Keratinocyte (primary cell): ENCODE measurements at regions not wholly inside any gene's neighbourhood (a gene's known extent, or its start where the extent isn't known, plus 50 kb on each side); places are given as distances from the start of the nearest gene placed in this dataset.
A peak's percentile ranks its signal among the peaks of the same experiment; 100 is the strongest.
"Not testable (repeated sequence)": the region's sequence is repeated elsewhere in the genome, so short reads cannot be mapped to it uniquely, and the experiment has no call there.

Experiments used
- DNase-seq: peaks from one replicate; pipeline ENCODE4 v3.0.0-alpha.2; 2011; ENCODE audit warnings: low read depth, missing footprints, low spot score
- FAIRE-seq: peaks from 2 replicates; lab custom pipeline; 2011; peaks lifted over from hg19 to GRCh38; lab: Jason Lieb, UNC
- H2AFZ ChIP-seq: 2 replicates; pipeline ENCODE4 v1.6.0; 2012; ENCODE audit warnings: low read length, control low read depth, inconsistent platforms; ENCODE audit not compliant: control insufficient read depth
- H3K27ac ChIP-seq: 2 replicates; pipeline ENCODE4 v1.5.1; 2011; ENCODE audit warnings: low read length; ENCODE audit not compliant: control insufficient read depth, insufficient read depth
- H3K27me3 ChIP-seq: 3 replicates; pipeline ENCODE4 v1.6.0; 2011; ENCODE audit warnings: low read length; ENCODE audit not compliant: control insufficient read depth, insufficient read depth; ENCODE audit errors: extremely low read depth
- H3K36me3 ChIP-seq, 2 experiments: 2 replicates in 1 of 2; 3 replicates in 1 of 2; pipeline ENCODE4 v1.5.1; 2011; ENCODE audit warnings: low read length in 2 of 2, mild to moderate bottlenecking in 1 of 2; ENCODE audit not compliant: control insufficient read depth in 2 of 2, insufficient read depth in 2 of 2; ENCODE audit errors: extremely low read depth in 1 of 2
- H3K4me1 ChIP-seq: 3 replicates; pipeline ENCODE4 v1.5.1; 2011; ENCODE audit warnings: low read length; ENCODE audit not compliant: control insufficient read depth, insufficient read depth; ENCODE audit errors: extremely low read depth
- H3K4me2 ChIP-seq: 3 replicates; pipeline ENCODE4 v1.6.0; 2011; ENCODE audit warnings: low read depth, low read length; ENCODE audit not compliant: control insufficient read depth, insufficient read depth; ENCODE audit errors: extremely low read depth
- H3K4me3 ChIP-seq, 3 experiments: fragments of 200-600 bp in 1 of 3; sonication (generic) in 1 of 3; 2 replicates in 2 of 3; 3 replicates in 1 of 3; pipeline ENCODE4 v1.5.1; 2011 to 2016; ENCODE audit warnings: low read length in 3 of 3, mild to moderate bottlenecking in 3 of 3, control low read depth in 2 of 3, inconsistent platforms in 1 of 3, low read depth in 1 of 3, mixed read lengths in 1 of 3, mixed run types in 1 of 3, moderate library complexity in 1 of 3; ENCODE audit not compliant: control insufficient read depth in 2 of 3, insufficient read depth in 2 of 3; ENCODE audit errors: extremely low read depth in 1 of 3
- H3K79me2 ChIP-seq: 2 replicates; pipeline ENCODE4 v1.6.0; 2012; ENCODE audit warnings: low read length; ENCODE audit not compliant: control insufficient read depth, insufficient read depth
- H3K9ac ChIP-seq: 3 replicates; pipeline ENCODE4 v1.6.0; 2011; ENCODE audit warnings: low read length; ENCODE audit not compliant: control insufficient read depth, insufficient read depth; ENCODE audit errors: extremely low read depth
- H3K9me1 ChIP-seq: 3 replicates; pipeline ENCODE4 v1.6.0; 2011; ENCODE audit warnings: low read length; ENCODE audit not compliant: control insufficient read depth, insufficient read depth; ENCODE audit errors: extremely low read depth
- H3K9me3 ChIP-seq: 2 replicates; pipeline ENCODE4 v1.5.1; 2012; ENCODE audit warnings: low read depth, low read length; ENCODE audit not compliant: control insufficient read depth
- H4K20me1 ChIP-seq: 3 replicates; pipeline ENCODE4 v1.6.0; 2011; ENCODE audit warnings: low read length; ENCODE audit not compliant: control insufficient read depth, insufficient read depth; ENCODE audit errors: extremely low read depth
- CTCF ChIP-seq, 3 experiments: IDR thresholded peaks in 1 of 3; conservative IDR thresholded peaks in 1 of 3; optimal IDR thresholded peaks in 1 of 3; 2 replicates in 2 of 3; 3 replicates in 1 of 3; pipeline versions ENCODE3 to v1.5.1; 2011; ENCODE audit warnings: low read length in 3 of 3, mild to moderate bottlenecking in 3 of 3, moderate library complexity in 2 of 3, control low read depth in 1 of 3, inconsistent platforms in 1 of 3; ENCODE audit not compliant: insufficient read depth in 2 of 3; ENCODE audit errors: extremely low read depth in 1 of 3
- EZH2 ChIP-seq: IDR thresholded peaks from one replicate; pipeline ENCODE4 v1.6.1; 2012; ENCODE audit warnings: inconsistent platforms, mild to moderate bottlenecking, low read length, moderate library complexity
- dilution Hi-C: fragments of 300-500 bp; cut with MboI; formaldehyde crosslinking; loops from one replicate; pipeline ENCODE4 v1.7.0; 2020; ENCODE audit warnings: low sequenced_read_pairs; ENCODE audit not compliant: extremely low pct_ligation_motif_present

GRCh38 chr3:178112134-178112533 is 424.1 kb upstream of the KCNMB2 start:
- Histone ChIP-seq H4K20me1 (no peaks in the 10 kb centered on the region), H3K4me3 (no peak overlapping the region), H3K36me3 (no peaks in the 10 kb centered on the region), H3K79me2 (no peaks in the 10 kb centered on the region), H3K9me3 (no peaks in the 10 kb centered on the region), H3K27me3 (no peaks in the 10 kb centered on the region), H3K27ac (no peak overlapping the region), H3K9ac (no peak overlapping the region), H3K4me1 (no peaks in the 10 kb centered on the region), H3K9me1 (no peaks in the 10 kb centered on the region), H3K4me2 (no peak overlapping the region), H2AFZ (no peak overlapping the region)
- no peak for DNase-seq
- dilution Hi-C loops = no loop called here
- FAIRE-seq = no peak
- TF ChIP-seq EZH2 (no peak), CTCF (optimal IDR thresholded peaks at IDR 0.05 in 1 of 3, IDR thresholded peaks at IDR 0.05 in 1 of 3, conservative IDR thresholded peaks at IDR 0.05 in 1 of 3; ENCODE audit: extremely low read depth in 1 of 3, insufficient read depth in 2 of 3, low read length in 3 of 3) (no peak)

GRCh38 chr3:178112552-178112951 is 423.7 kb upstream of the KCNMB2 start:
- H3K27me3 ChIP-seq, FAIRE-seq, H3K4me3 ChIP-seq, H3K9me1 ChIP-seq, H3K9ac ChIP-seq, H3K4me2 ChIP-seq, H3K9me3 ChIP-seq, H4K20me1 ChIP-seq, dilution Hi-C loops, H3K79me2 ChIP-seq, H2AFZ ChIP-seq, DNase-seq, H3K27ac ChIP-seq, H3K36me3 ChIP-seq, H3K4me1 ChIP-seq: not testable (repeated sequence)

- Histone ChIP-seq H3K79me2 (no peaks in the 10 kb centered on the region), H3K4me3 (no peak overlapping the region), H3K27ac (no peak overlapping the region), H3K9me3 (no peaks in the 10 kb centered on the region), H3K36me3 (no peaks in the 10 kb centered on the region), H4K20me1 (no peaks in the 10 kb centered on the region), H3K4me2 (no peak overlapping the region), H3K9me1 (no peaks in the 10 kb centered on the region), H3K27me3 (no peaks in the 10 kb centered on the region), H3K9ac (no peak overlapping the region), H2AFZ (no peak overlapping the region), H3K4me1 (no peaks in the 10 kb centered on the region)
- dilution Hi-C loops = no loop called here
- no peak for DNase-seq
- TF ChIP-seq CTCF (optimal IDR thresholded peaks at IDR 0.05 in 1 of 3, IDR thresholded peaks at IDR 0.05 in 1 of 3, conservative IDR thresholded peaks at IDR 0.05 in 1 of 3; ENCODE audit: extremely low read depth in 1 of 3, insufficient read depth in 2 of 3, low read length in 3 of 3) = no peak
- no peak for FAIRE-seq
Observed at GRCh38 chr3:178117641-178118040, 418.6 kb upstream of the KCNMB2 start.

- H3K9ac ChIP-seq, H3K9me1 ChIP-seq, FAIRE-seq, H3K27ac ChIP-seq, H3K27me3 ChIP-seq, H3K4me3 ChIP-seq, H3K36me3 ChIP-seq, H3K79me2 ChIP-seq, H4K20me1 ChIP-seq, H3K9me3 ChIP-seq, dilution Hi-C loops, H3K4me2 ChIP-seq, H3K4me1 ChIP-seq: not testable (repeated sequence)
- peak overlapping the region; percentile 47 for H2AFZ ChIP-seq
- peak; percentile 26 for DNase-seq
Observed at GRCh38 chr3:178119608-178120295, 416.5 kb upstream of the KCNMB2 start.
